C4-2B (cell line): ENCODE measurements at regions not wholly inside any gene's neighbourhood (a gene's known extent, or its start where the extent isn't known, plus 50 kb on each side); places are given as distances from the start of the nearest gene placed in this dataset.

Experiments used
- CTCF ChIP-seq: fragments of 450-650 bp; conservative IDR thresholded peaks from 2 replicates; pipeline ENCODE4 v1.5.1; 2017; ENCODE audit warnings: mild to moderate bottlenecking
- ZFX ChIP-seq: fragments of 450-650 bp; IDR thresholded peaks from 2 replicates; pipeline ENCODE4 v1.6.1; 2017

DNA sequence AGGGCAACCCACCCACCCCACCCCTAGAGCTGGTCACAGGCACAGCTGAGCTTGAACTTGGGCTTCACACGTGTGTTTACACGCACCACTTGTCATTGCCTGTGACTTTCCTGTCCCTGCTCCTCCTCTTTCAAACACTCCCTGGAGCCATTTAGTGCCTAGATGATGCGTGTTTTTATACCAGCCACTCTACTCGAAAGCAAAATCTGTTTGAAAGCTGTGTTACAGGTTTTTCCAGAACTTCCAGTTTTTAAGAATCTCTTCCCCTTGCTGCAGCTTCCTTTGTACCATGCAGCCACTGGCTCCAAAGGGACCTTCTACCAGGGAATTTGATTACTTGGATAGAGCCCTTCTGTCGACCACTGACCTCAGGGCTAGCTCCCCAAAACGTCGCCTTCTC, 78.8 kb upstream of the SPRY4 start:
- TF ChIP-seq CTCF (no peak), ZFX (no peak)
